H54 (cell line): ENCODE measurements at regions not wholly inside any gene's neighbourhood (a gene's known extent, or its start where the extent isn't known, plus 50 kb on each side); places are given as distances from the start of the nearest gene placed in this dataset.

Source experiments
- DNase-seq: peaks from one replicate; pipeline ENCODE4 v3.0.0; 2011; ENCODE audit warnings: low spot score, mixed read lengths; ENCODE audit not compliant: insufficient read length
- FAIRE-seq: peaks from 3 replicates; lab custom pipeline; 2011; peaks lifted over from hg19 to GRCh38; lab: Jason Lieb, UNC
- POLR2A ChIP-seq: IDR thresholded peaks from 2 replicates; pipeline ENCODE4 v1.6.1; 2011; ENCODE audit warnings: low read depth, mild to moderate bottlenecking, low read length

GRCh38 chr4:96205143-96205936 lies 365.4 kb downstream of the PDHA2 start:
- DNase-seq (no peak), FAIRE-seq (no peak)
- no peak for TF ChIP-seq POLR2A

- no peak for TF ChIP-seq POLR2A
- FAIRE-seq = no peak
- no peak for DNase-seq
Observed at GRCh38 chr4:96227515-96227914, 387.6 kb downstream of the PDHA2 start.

GRCh38 chr4:96228463-96228862 lies 388.6 kb downstream of the PDHA2 start:
- TF ChIP-seq POLR2A = no peak
- FAIRE-seq (no peak), DNase-seq (no peak)

- FAIRE-seq (no peak), DNase-seq (no peak)
- no peak for TF ChIP-seq POLR2A
Observed at GRCh38 chr4:96240041-96240440, 400.1 kb downstream of the PDHA2 start.

- FAIRE-seq (no peak), DNase-seq (no peak)
- no peak for TF ChIP-seq POLR2A
Observed at GRCh38 chr4:96241819-96242218, 401.9 kb downstream of the PDHA2 start.

DNA sequence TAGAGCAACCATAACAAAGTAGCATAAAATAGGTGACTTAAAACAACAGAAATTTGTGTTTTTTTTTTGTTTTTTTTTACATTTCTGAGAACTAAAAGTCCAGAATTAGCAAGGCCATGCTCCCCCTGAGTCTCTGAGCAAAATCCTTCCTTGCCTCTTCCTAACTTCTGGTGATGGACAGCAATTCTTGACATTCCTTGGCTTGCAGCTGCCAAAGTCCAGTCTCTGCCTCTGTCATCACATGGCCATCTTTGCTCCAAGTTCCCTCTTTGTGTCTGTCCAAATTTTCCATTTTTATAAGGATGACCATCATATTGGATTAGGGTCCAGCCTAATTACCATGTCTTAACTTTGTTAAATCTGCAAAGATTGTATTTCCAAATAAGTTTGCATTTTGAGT lies 407.2 kb downstream of the PDHA2 start:
- no peak for TF ChIP-seq POLR2A
- DNase-seq = no peak
- no peak for FAIRE-seq

DNA sequence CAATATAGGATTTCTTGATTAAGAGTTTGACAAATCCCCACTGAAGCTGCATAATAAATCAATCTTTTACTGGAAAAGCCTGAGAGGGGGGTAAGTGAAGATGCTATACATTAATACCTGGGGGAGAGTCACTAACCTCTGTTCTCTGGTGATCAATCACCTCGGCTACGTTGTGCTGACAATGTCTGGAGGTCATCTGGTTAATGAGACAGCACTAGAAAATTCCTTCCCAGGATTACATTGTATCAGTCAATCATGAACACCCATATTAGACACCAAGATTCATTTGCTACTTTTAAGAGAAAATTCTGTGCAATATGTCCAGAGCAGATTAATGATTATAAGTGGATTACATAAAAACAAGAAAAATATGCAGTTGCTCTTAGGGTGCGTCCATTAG lies 408.3 kb downstream of the PDHA2 start:
- FAIRE-seq (no peak), DNase-seq (no peak)

GRCh38 chr4:96260064-96260682 lies 420.3 kb downstream of the PDHA2 start:
- FAIRE-seq (no peak), DNase-seq (no peak)
- no peak for TF ChIP-seq POLR2A

More for the DNA sequence above, 408.3 kb downstream of the PDHA2 start:
- no peak for TF ChIP-seq POLR2A

DNA sequence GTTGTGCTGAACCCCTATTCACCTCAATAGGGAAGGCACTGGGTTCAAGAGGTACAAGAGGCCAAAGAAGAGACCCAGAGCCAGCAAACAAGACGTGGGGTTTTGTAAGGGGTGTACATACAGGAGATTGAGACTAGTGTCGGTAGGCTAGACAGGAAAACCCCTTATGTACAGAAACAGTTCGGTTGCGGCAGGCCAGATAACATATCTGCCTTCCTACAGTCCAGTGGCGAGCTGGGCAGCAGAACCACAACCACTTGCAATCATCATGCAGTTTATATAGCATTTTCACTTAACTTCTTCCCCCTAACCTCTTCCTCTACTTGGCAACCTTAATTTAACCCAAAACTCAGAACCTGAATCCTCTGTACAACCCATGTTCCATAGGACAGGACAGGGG lies 422.2 kb downstream of the PDHA2 start:
- TF ChIP-seq POLR2A = no peak
- FAIRE-seq (no peak), DNase-seq (no peak)

- FAIRE-seq = no peak
- TF ChIP-seq POLR2A = no peak
- no peak for DNase-seq
Observed at GRCh38 chr4:96263291-96263690, 423.4 kb downstream of the PDHA2 start.

DNA sequence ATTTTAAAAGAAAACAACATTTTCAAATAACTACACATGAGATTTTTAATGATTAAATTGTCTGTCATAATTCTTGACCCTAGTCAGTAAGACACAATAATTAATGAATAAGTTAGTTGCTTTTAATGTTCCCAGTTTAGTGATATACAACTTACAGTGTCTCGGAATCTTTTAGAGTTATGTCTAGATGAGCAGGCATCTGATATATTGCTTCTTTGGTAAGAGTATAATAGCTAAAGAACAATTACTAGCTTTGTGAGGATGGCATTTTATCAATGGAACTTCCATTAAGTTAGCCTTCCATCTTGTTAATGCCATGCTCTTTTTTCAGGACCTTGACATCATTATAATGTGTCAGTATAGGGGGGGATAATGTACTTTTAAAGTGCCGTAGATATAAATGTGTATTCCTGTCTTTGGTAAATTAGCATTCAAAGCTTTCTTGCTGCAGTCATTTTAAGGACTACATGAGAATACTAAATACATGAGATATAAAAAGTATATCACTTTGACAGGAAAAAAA lies 425.1 kb downstream of the PDHA2 start:
- TF ChIP-seq POLR2A = no peak
- FAIRE-seq (no peak), DNase-seq (no peak)

DNA sequence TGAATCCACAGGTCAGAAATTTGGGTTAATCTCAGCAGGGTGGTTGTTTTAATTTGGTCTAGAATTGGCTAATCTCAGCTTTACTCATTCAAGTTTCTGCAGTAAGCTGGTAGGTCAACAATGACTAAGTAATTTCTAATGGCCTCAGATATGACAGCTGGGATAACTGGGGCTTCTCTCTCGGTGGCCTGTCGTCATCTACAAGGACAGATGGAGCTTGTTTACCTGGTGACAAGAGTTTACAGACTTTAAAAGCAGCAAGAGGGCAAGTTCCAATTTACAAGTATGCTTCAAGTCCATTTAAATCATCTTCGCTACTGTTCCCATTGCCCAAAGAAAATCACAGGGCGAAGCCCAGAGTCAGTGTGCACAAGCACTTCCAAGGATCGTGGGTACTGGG lies 453.9 kb downstream of the PDHA2 start:
- no peak for TF ChIP-seq POLR2A
- no peak for FAIRE-seq
- DNase-seq = no peak

GRCh38 chr4:96295143-96295741 lies 455.3 kb downstream of the PDHA2 start:
- TF ChIP-seq POLR2A = no peak
- DNase-seq (no peak), FAIRE-seq (no peak)

DNA sequence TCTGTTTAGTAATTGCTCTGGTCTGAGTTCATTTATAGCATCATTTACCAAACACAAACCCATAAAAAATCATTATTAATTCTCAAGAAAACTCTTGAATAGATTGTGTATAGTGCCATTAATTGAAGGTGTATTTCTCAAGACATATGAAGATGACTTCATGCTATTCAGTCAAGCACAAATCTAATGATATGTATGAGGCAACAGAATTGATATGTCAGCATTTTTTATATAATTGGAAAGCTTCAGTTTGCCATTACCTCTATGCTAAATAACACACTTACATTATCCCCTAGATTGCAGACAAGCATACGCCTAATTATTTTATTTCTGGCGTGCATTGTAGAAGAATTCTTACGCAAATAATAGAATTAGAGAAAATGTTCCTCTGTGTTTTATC lies 461.8 kb downstream of the PDHA2 start:
- TF ChIP-seq POLR2A = no peak
- DNase-seq (no peak), FAIRE-seq (no peak)
